ENCODE measurements at regions not wholly inside any gene's neighbourhood (a gene's known extent, or its start where the extent isn't known, plus 50 kb on each side); places are given as distances from the start of the nearest gene placed in this dataset.

GRCh38 chr4:120544838-120545237 lies 377.7 kb downstream of the PRDM5 start:
- Histone ChIP-seq H2AK5ac (ENCODE audit: insufficient read length, low read length) (no peak overlapping the region), H3K27me3 (ENCODE audit: insufficient read depth, low read length) (no peaks in the 10 kb centered on the region), H4K20me1 (ENCODE audit: control insufficient read depth, insufficient read depth, insufficient read length) (no peaks in the 10 kb centered on the region), H3K4me2 (ENCODE audit: insufficient read depth, insufficient read length, low read length) (no peak overlapping the region), H3K18ac (ENCODE audit: insufficient read length, low read depth, low read length) (no peak overlapping the region), H2BK15ac (ENCODE audit: low read depth, low read length) (no peak overlapping the region), H3T11ph (ENCODE audit: low read length) (no peak overlapping the region), H4K91ac (ENCODE audit: insufficient read length, low read depth, low read length) (no peak overlapping the region), H2BK120ac (ENCODE audit: low read depth, low read length, poor library complexity, severe bottlenecking) (no peak overlapping the region), H3K23ac (ENCODE audit: insufficient read length, low read depth, low read length) (no peak overlapping the region), H3K23me2 (ENCODE audit: insufficient read length, low read depth, low read length, poor library complexity, severe bottlenecking) (no peaks in the 10 kb centered on the region), H3K9ac (ENCODE audit: extremely low read depth, insufficient read length, low read length) (no peak overlapping the region), H3K14ac (ENCODE audit: insufficient read depth, low read length) (no peak overlapping the region), H3K79me1 (ENCODE audit: insufficient read depth, low read depth, low read length, poor library complexity, severe bottlenecking) (no peaks in the 10 kb centered on the region), H2BK12ac (ENCODE audit: insufficient read length, low read depth, low read length) (no peak overlapping the region), H2BK20ac (ENCODE audit: low read depth, low read length, poor library complexity, severe bottlenecking) (no peak overlapping the region), H2BK5ac (ENCODE audit: insufficient read length, low read length) (no peak overlapping the region), H4K5ac (ENCODE audit: insufficient read length, low read depth, low read length) (no peak overlapping the region), H4K8ac (replicated peaks; ENCODE audit: insufficient read length, low read depth, low read length) (no peak overlapping the region), H3K56ac (ENCODE audit: insufficient read length, low read depth, low read length) (no peak overlapping the region), H2AFZ (ENCODE audit: low read length) (no peak overlapping the region), H3K27ac (ENCODE audit: insufficient read length, low read depth, low read length) (no peak overlapping the region), H3K4ac (ENCODE audit: low read depth, low read length) (no peak overlapping the region), H3K9me3 (ENCODE audit: control insufficient read depth, low read depth, low read length) (no peaks in the 10 kb centered on the region), H3K4me1 (ENCODE audit: insufficient read depth, low read length) (no peaks in the 10 kb centered on the region), H3K79me2 (ENCODE audit: insufficient read depth, low read length) (no peaks in the 10 kb centered on the region)
- Mint-ChIP-seq H3K4me3 (no peak overlapping the region), H3K27ac (no peak overlapping the region), H3K4me1 (peaks cover 7% of the 10 kb centered on the region in 2 experiments), H3K27me3 (ENCODE audit: low read depth) (no peaks in the 10 kb centered on the region), H3K9me3 (no peaks in the 10 kb centered on the region; a peak in 2 of 5 replicates), H3K36me3 (ENCODE audit: insufficient read depth in 1 of 3, low read depth in 3 of 3) (no peaks in the 10 kb centered on the region; a peak in 1 of 7 replicates)
- DNase-seq, result no peak
- no peak for TF ChIP-seq CTCF (conservative IDR thresholded peaks at IDR 0.05)
- no CpG with 5 or more reads among the region's 3 CpGs for WGBS (ENCODE audit: extremely low coverage, insufficient read length, low lambda C conversion rate)

Measured in H9 (cell line).